OCI-LY7 (cell line): ENCODE measurements at regions not wholly inside any gene's neighbourhood (a gene's known extent, or its start where the extent isn't known, plus 50 kb on each side); places are given as distances from the start of the nearest gene placed in this dataset.

Experiments used
- CTCF ChIP-seq: fragments of 200-600 bp; sonication (generic); conservative IDR thresholded peaks from 2 replicates; pipeline ENCODE4 v1.5.1; 2014; ENCODE audit warnings: mild to moderate bottlenecking, antibody characterized with exemption, low read length, moderate library complexity, mixed read lengths
- EZH2phosphoT487 ChIP-seq: fragments of 200-600 bp; sonication (generic); IDR thresholded peaks from 2 replicates; pipeline ENCODE4 v1.6.1; 2018; ENCODE audit warnings: low read depth, borderline replicate concordance, mild to moderate bottlenecking, mixed run types, antibody characterized with exemption, low read length, moderate library complexity, mixed read lengths

DNA sequence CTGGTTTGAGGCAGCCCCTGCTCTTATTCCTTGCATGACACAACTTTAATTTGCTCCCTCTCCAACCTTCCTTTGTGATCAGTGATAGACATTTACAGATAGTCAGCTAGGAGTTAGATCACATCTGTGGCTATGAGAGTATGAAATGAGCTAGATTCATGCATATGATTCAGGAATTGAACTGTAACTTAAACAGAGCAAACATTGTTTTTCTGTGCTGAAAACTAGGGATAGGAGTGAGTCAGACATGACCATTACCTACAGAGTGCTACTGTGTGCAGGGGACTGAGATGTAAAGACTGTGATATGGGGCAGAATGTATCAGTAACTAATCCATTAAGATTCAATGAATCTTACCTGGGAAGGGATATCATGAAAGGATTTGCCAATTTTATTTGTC, 279.4 kb upstream of the SPTLC3 start:
- TF ChIP-seq CTCF (no peak), EZH2phosphoT487 (no peak)
